H1 (cell line): ENCODE measurements at regions not wholly inside any gene's neighbourhood (a gene's known extent, or its start where the extent isn't known, plus 50 kb on each side); places are given as distances from the start of the nearest gene placed in this dataset.

Experiments
- CTCF ChIA-PET: fragments of 300-600 bp; sonication (Branson Sonifier 250); formaldehyde crosslinking; loops from one replicate; lab custom pipeline; 2021; ENCODE audit not compliant: partially characterized antibody; lab: Charles Lee
- POLR2A ChIA-PET: fragments of 300-600 bp; sonication (Branson Sonifier 250); formaldehyde crosslinking; loops from one replicate; lab custom pipeline; 2021; ENCODE audit warnings: inconsistent platforms; ENCODE audit not compliant: partially characterized antibody; lab: Charles Lee
- DNase-seq, 2 experiments: peaks; one replicate each; pipeline versions ENCODE4 v3.0.0 to v3.0.0-alpha.2; 2010 to 2022; ENCODE audit warnings: low spot score in 2 of 2, low read depth in 1 of 2, mixed read lengths in 1 of 2
- FAIRE-seq: peaks from 2 replicates; lab custom pipeline; 2011; peaks lifted over from hg19 to GRCh38; lab: Jason Lieb, UNC
- H2AFZ ChIP-seq: 2 replicates; pipeline ENCODE4 v1.8.1; 2012; ENCODE audit warnings: low read length, inconsistent platforms
- H2AK5ac ChIP-seq: 2 replicates; pipeline ENCODE4 v1.6.1; 2013; ENCODE audit warnings: low read depth, low read length
- H2BK120ac ChIP-seq: replicated peaks from 2 replicates; pipeline ENCODE3; 2013; ENCODE audit warnings: low read depth, low read length, inconsistent platforms
- H2BK12ac ChIP-seq: 2 replicates; pipeline ENCODE4 v1.6.1; 2013; ENCODE audit warnings: low read depth, low read length
- H2BK15ac ChIP-seq: 2 replicates; pipeline ENCODE4 v1.6.1; 2013; ENCODE audit warnings: low read length
- H2BK20ac ChIP-seq: 2 replicates; pipeline ENCODE4 v1.6.1; 2013; ENCODE audit warnings: low read length
- H2BK5ac ChIP-seq: 2 replicates; pipeline ENCODE4 v1.6.1; 2013; ENCODE audit warnings: low read depth, low read length
- H3K14ac ChIP-seq: 2 replicates; pipeline ENCODE4 v1.6.1; 2013; ENCODE audit warnings: inconsistent platforms; ENCODE audit not compliant: insufficient read length
- H3K18ac ChIP-seq: 2 replicates; pipeline ENCODE4 v1.6.1; 2013; ENCODE audit warnings: low read length; ENCODE audit errors: extremely low read depth
- H3K23ac ChIP-seq: 2 replicates; pipeline ENCODE4 v1.6.1; 2013; ENCODE audit warnings: inconsistent platforms; ENCODE audit not compliant: insufficient read length
- H3K23me2 ChIP-seq: 2 replicates; pipeline ENCODE4 v1.6.1; 2013; ENCODE audit warnings: low read depth, low read length
- H3K27ac ChIP-seq: 2 replicates; pipeline ENCODE4 v1.6.1; 2011; ENCODE audit warnings: low read depth, low read length, inconsistent platforms
- H3K27me3 ChIP-seq, 4 experiments: replicated peaks in 1 of 4; 1 replicate in 1 of 4; 2 replicates in 3 of 4; pipeline versions ENCODE4 v1.6.1 to v1.8.1; 2011 to 2013; ENCODE audit warnings: low read length in 3 of 4, mild to moderate bottlenecking in 3 of 4, inconsistent platforms in 2 of 4, mixed read lengths in 2 of 4, moderate library complexity in 1 of 4; ENCODE audit not compliant: control insufficient read depth in 3 of 4, insufficient read depth in 3 of 4; ENCODE audit errors: extremely low read depth in 1 of 4
- H3K36me3 ChIP-seq, 4 experiments: 2 replicates each; pipeline versions ENCODE4 v1.6.1 to v1.8.1; 2011 to 2013; ENCODE audit warnings: mild to moderate bottlenecking in 4 of 4, low read length in 3 of 4, moderate library complexity in 2 of 4, control low read depth in 1 of 4, inconsistent platforms in 1 of 4; ENCODE audit not compliant: insufficient read depth in 4 of 4, control insufficient read depth in 2 of 4
- H3K4ac ChIP-seq: replicated peaks from 2 replicates; pipeline ENCODE3; 2013; ENCODE audit warnings: low read length, low read depth, mixed read lengths, inconsistent platforms; ENCODE audit not compliant: insufficient read length
- H3K4me1 ChIP-seq, 4 experiments: replicated peaks in 1 of 4; 1 replicate in 1 of 4; 2 replicates in 3 of 4; pipeline versions ENCODE4 v1.6.1 to v1.8.1; 2011 to 2013; ENCODE audit warnings: low read length in 3 of 4, inconsistent platforms in 2 of 4, mixed read lengths in 1 of 4; ENCODE audit not compliant: insufficient read depth in 4 of 4, control insufficient read depth in 3 of 4
- H3K4me2 ChIP-seq, 2 experiments: 2 replicates each; pipeline versions ENCODE4 v1.6.1 to v1.8.1; 2011 to 2013; ENCODE audit warnings: low read depth in 2 of 2, low read length in 2 of 2, control low read depth in 1 of 2, inconsistent platforms in 1 of 2, mild to moderate bottlenecking in 1 of 2; ENCODE audit not compliant: insufficient read depth in 1 of 2
- H3K4me3 ChIP-seq, 4 experiments: fragments of 200-600, 300-600 bp in 1 of 4; sonication (generic), shearing (Covaris generic), sonication (Bioruptor Twin) in 1 of 4; 2 replicates each; pipeline versions ENCODE4 v1.5.1 to v1.8.1; 2011 to 2016; ENCODE audit warnings: low read length in 4 of 4, low read depth in 3 of 4, control low read depth in 2 of 4, inconsistent platforms in 2 of 4, mild to moderate bottlenecking in 2 of 4, mixed read lengths in 1 of 4, moderate library complexity in 1 of 4; ENCODE audit not compliant: insufficient read depth in 2 of 4; ENCODE audit errors: extremely low read depth in 1 of 4
- H3K56ac ChIP-seq: replicated peaks from 2 replicates; pipeline ENCODE3; 2013; ENCODE audit warnings: low read depth, mild to moderate bottlenecking, mixed read lengths, low read length, inconsistent platforms; ENCODE audit not compliant: insufficient read length
- H3K79me1 ChIP-seq: 2 replicates; pipeline ENCODE4 v1.6.1; 2013; ENCODE audit warnings: low read depth, low read length, control low read depth
- H3K79me2 ChIP-seq, 2 experiments: 2 replicates each; pipeline versions ENCODE4 v1.6.1 to v1.8.1; 2012 to 2013; ENCODE audit warnings: low read length in 2 of 2, mild to moderate bottlenecking in 2 of 2, inconsistent platforms in 1 of 2; ENCODE audit not compliant: insufficient read depth in 2 of 2, control insufficient read depth in 1 of 2
- H3K9ac ChIP-seq, 4 experiments: replicated peaks in 1 of 4; 1 replicate in 1 of 4; 2 replicates in 3 of 4; pipeline versions ENCODE4 v1.6.1 to v1.8.1; 2011 to 2013; ENCODE audit warnings: low read depth in 3 of 4, low read length in 3 of 4, control low read depth in 2 of 4, mild to moderate bottlenecking in 2 of 4, moderate library complexity in 2 of 4, inconsistent platforms in 1 of 4; ENCODE audit errors: extremely low read depth in 1 of 4
- H3K9me3 ChIP-seq, 2 experiments: 2 replicates each; pipeline versions ENCODE4 v1.6.1 to v1.8.1; 2012 to 2013; ENCODE audit warnings: mild to moderate bottlenecking in 2 of 2, moderate library complexity in 2 of 2, control low read depth in 1 of 2, inconsistent platforms in 1 of 2, low read depth in 1 of 2, low read length in 1 of 2, mixed read lengths in 1 of 2; ENCODE audit not compliant: insufficient read depth in 2 of 2
- H4K20me1 ChIP-seq, 2 experiments: replicated peaks in 1 of 2; 2 replicates each; pipeline versions ENCODE3 to v1.8.1; 2011 to 2013; ENCODE audit warnings: inconsistent platforms in 2 of 2, low read length in 2 of 2, mild to moderate bottlenecking in 1 of 2; ENCODE audit not compliant: insufficient read depth in 2 of 2, control insufficient read depth in 1 of 2
- H4K5ac ChIP-seq: 2 replicates; pipeline ENCODE4 v1.6.1; 2013; ENCODE audit warnings: low read length, low read depth, mixed read lengths, inconsistent platforms; ENCODE audit not compliant: insufficient read length
- H4K8ac ChIP-seq: 2 replicates; pipeline ENCODE4 v1.8.0; 2013; ENCODE audit warnings: mild to moderate bottlenecking, moderate library complexity, low read length, inconsistent platforms; ENCODE audit not compliant: insufficient read depth; ENCODE audit errors: extremely low read depth
- H4K91ac ChIP-seq: replicated peaks from 2 replicates; pipeline ENCODE3; 2013; ENCODE audit warnings: low read length, mixed read lengths, inconsistent platforms; ENCODE audit not compliant: insufficient read length
- CBX5 ChIP-seq: fragments of 300-800, 300-1000 bp; sonication (generic); IDR thresholded peaks from 2 replicates; pipeline ENCODE4 v1.7.1; 2016; ENCODE audit warnings: antibody characterized with exemption, low read length, low read depth
- POLR2AphosphoS5 ChIP-seq: IDR thresholded peaks from 2 replicates; pipeline ENCODE4 v1.6.1; 2011; ENCODE audit warnings: low read depth, low read length
- RAD21 ChIP-seq, 2 experiments: IDR thresholded peaks in 1 of 2; conservative IDR thresholded peaks in 1 of 2; 2 replicates each; pipeline ENCODE4 v1.6.1; 2011; ENCODE audit warnings: low read depth in 2 of 2, low read length in 2 of 2, improper control_type of control experiment in 1 of 2, inconsistent platforms in 1 of 2, mild to moderate bottlenecking in 1 of 2, moderate library complexity in 1 of 2
- RXRA ChIP-seq: IDR thresholded peaks from 2 replicates; pipeline ENCODE4 v1.6.1; 2011; ENCODE audit warnings: low read depth, mild to moderate bottlenecking, low read length, moderate library complexity; ENCODE audit not compliant: insufficient read depth
- WGBS, 2 experiments: shearing (Covaris generic) in 1 of 2; methylation state at CpG; one replicate each; pipeline versions ENCODE4 v1.1.6 to v1.1.7; 2013 to 2015; ENCODE audit warnings: low lambda C conversion rate in 2 of 2, mixed read lengths in 2 of 2, inconsistent platforms in 1 of 2, low coverage in 1 of 2, missing lambda C conversion rate in 1 of 2; ENCODE audit not compliant: insufficient replicate concordance in 2 of 2, insufficient coverage in 1 of 2, insufficient read length in 1 of 2; ENCODE audit errors: extremely low coverage in 1 of 2, missing lambda C conversion rate in 1 of 2; 5-methylcytosine and 5-hydroxymethylcytosine counted together

- Histone ChIP-seq H3K4me2 (no peak overlapping the region), H2BK12ac (no peak overlapping the region)
- POLR2A ChIA-PET = no interaction called here
- TF ChIP-seq RAD21 (IDR thresholded peaks at IDR 0.05 in 1 of 2, conservative IDR thresholded peaks at IDR 0.05 in 1 of 2; ENCODE audit: low read depth in 2 of 2, low read length in 2 of 2) (no peak), POLR2AphosphoS5 (no peak), CBX5 (no peak), RXRA (no peak)
- TF ChIP-seq, all 59 proteins: peak for 0
- Histone ChIP-seq H2BK120ac (no peak overlapping the region), H2BK20ac (no peak overlapping the region), H2BK5ac (no peak overlapping the region), H3K36me3 (no peaks in the 10 kb centered on the region), H3K79me2 (no peaks in the 10 kb centered on the region), H3K4me1 (peaks cover 0 to 3% (median 0%) of the 10 kb centered on the region in 4 experiments; a peak in 1 of 7 replicates), H4K20me1 (no peaks in the 10 kb centered on the region), H2AK5ac (no peak overlapping the region), H3K23me2 (no peaks in the 10 kb centered on the region; the same call in 1 of the 2 replicates), H3K9me3 (no peaks in the 10 kb centered on the region), H3K14ac (no peak overlapping the region), H3K27ac (no peak overlapping the region), H3K4ac (no peak overlapping the region), H3K9ac (no peak overlapping the region), H3K56ac (no peak overlapping the region), H4K8ac (no peak overlapping the region), H3K79me1 (no peaks in the 10 kb centered on the region), H3K4me3 (no peak overlapping the region), H3K27me3 (no peaks in the 10 kb centered on the region), H2BK15ac (no peak overlapping the region), H4K5ac (no peak overlapping the region), H2AFZ (no peak overlapping the region), H3K23ac (no peak overlapping the region), H4K91ac (no peak overlapping the region), H3K18ac (no peak overlapping the region)
- FAIRE-seq = no peak
- CTCF ChIA-PET = interaction anchor here (1.0 to 4.6 kb wide), 5 partner anchors 13 to 247 kb away, joined by 4 to 16 read pairs (median 7); no protein-coding TSS in a partner anchor
- WGBS, 2 experiments = 100% methylated on average over 2 of the region's 2 CpGs; no CpG with 5 or more reads in 1 of the 2 experiments
- no peak for DNase-seq
Measured at GRCh38 chr6:137952247-137952646, 85.2 kb downstream of the TNFAIP3 start.
